ENCODE measurements at regions not wholly inside any gene's neighbourhood (a gene's known extent, or its start where the extent isn't known, plus 50 kb on each side); places are given as distances from the start of the nearest gene placed in this dataset.

DNA sequence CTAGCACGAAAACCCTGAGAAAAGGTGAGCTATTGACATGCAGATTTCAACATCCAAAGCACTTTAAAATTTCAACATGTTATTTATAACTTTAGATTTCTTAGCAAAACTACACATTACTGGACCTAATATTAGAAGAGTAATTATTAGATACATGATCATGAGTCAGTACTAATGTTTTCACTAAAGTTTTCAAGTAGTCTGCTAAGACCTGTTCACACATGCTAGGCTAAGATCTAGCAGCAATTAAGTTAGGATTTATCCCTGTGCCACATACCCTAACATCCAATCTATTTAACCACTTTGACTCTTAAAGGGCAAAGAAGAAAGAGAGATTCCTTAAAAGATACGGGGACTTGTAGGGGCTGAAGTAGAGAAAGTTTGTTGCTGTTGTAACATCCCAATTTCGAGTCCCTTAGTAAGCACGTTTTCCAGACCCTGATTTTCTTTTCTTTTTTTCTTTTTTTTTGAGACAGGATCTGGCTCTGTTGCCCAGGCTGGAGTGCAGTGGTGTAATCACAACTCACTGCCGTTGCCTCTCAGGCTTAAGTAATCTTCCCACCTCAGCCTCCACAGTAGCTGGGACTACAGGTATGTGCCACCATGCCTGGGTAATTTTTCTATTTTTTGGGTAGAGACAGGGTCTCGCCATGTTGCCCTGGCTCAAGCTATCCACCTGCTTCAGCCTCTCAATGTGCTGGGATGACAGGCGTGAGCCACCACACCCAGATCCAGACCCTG, 102.5 kb upstream of the ATF7IP start:
- TF ChIP-seq, protein P1, sequence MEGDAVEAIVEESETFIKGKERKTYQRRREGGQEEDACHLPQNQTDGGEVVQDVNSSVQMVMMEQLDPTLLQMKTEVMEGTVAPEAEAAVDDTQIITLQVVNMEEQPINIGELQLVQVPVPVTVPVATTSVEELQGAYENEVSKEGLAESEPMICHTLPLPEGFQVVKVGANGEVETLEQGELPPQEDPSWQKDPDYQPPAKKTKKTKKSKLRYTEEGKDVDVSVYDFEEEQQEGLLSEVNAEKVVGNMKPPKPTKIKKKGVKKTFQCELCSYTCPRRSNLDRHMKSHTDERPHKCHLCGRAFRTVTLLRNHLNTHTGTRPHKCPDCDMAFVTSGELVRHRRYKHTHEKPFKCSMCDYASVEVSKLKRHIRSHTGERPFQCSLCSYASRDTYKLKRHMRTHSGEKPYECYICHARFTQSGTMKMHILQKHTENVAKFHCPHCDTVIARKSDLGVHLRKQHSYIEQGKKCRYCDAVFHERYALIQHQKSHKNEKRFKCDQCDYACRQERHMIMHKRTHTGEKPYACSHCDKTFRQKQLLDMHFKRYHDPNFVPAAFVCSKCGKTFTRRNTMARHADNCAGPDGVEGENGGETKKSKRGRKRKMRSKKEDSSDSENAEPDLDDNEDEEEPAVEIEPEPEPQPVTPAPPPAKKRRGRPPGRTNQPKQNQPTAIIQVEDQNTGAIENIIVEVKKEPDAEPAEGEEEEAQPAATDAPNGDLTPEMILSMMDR (conservative IDR thresholded peaks at IDR 0.05; ENCODE audit: low read length): no peak
- no peak for TF ChIP-seq EZH2phosphoT487 (IDR thresholded peaks at IDR 0.05; ENCODE audit: borderline replicate concordance, low read depth, low read length)
